ENCODE measurements at regions not wholly inside any gene's neighbourhood (a gene's known extent, or its start where the extent isn't known, plus 50 kb on each side); places are given as distances from the start of the nearest gene placed in this dataset.
"Not testable (repeated sequence)": the region's sequence is repeated elsewhere in the genome, so short reads cannot be mapped to it uniquely, and the experiment has no call there.

DNA sequence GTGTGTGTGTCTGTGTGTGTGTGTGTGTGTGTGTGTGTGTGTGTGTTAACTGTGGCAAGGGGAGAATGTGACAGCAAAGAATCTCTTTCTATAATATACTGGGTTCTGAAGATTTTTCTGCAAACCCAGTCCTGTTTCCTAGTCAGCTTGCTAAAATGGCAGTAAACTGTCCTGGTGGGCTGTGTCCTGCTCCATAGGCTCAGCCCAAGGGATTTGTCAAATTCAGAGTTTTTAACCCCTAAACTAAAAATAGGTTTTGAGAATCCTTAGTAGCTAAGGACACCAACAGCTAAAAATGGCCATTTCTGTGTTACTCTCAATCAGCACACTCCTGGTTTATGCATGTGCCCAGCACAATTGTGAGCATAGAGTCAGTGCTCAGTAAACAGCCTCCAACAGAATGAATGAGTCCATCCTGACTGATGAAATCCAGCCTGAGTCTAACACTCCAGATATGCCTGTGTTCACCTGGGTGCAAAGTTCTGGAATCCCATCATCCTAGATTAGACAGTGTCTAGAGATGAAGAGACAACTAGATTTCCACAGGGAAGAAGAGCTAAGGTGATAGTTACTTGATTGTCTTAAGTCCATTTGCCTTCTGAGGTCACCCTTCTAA is 192.6 kb downstream of the TTC6 start:
- DNase-seq = no peak

DNA sequence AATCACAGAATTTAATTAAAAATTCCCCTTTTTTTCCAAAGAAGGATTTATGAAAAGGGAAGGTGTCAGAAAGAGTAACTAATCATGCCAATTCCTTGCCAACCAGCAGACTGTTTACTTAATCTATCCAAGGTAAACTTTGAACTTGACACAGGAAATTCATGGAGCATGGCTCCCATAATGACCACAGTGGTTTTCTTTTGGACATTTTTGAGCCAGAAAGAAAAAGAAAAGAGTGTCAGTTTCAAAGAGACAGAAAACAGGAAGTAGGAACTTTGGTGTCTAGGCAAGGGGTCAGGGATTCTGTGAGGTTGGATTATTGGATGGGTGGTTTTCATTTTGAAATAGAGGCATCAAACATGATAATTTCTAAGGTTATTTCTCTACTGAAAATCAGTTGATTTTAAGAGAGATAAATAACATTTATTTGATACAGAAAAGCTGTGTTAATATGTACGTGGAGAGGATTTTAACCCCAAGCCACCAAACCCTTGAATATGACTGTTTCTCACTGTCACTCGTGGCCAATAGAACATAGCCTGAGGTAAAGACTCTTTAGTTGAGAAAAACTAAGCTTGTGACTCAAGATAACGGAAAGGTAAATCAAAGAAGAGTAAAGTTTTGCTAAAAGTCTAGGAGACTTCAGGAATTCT is 196.1 kb downstream of the TTC6 start:
- no peak for DNase-seq

DNA sequence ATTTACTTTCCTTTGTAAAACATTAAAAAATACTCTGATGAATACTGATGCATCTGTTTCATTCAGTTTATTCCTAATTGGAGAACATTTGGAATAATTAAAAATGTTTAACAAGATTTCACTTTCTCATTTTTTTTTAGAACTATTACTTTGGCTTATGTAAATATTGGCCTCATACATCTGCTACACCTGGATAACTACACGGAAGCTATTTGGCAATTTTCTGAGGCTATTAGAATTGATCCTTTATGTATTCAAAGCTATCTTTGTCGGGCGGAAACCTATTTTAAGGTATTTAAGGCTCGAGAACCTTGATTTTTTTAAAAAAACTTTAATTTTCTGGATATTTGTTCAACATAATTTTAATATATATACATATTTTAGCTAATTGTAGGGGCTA is 196.7 kb downstream of the TTC6 start:
- DNase-seq = no peak

DNA sequence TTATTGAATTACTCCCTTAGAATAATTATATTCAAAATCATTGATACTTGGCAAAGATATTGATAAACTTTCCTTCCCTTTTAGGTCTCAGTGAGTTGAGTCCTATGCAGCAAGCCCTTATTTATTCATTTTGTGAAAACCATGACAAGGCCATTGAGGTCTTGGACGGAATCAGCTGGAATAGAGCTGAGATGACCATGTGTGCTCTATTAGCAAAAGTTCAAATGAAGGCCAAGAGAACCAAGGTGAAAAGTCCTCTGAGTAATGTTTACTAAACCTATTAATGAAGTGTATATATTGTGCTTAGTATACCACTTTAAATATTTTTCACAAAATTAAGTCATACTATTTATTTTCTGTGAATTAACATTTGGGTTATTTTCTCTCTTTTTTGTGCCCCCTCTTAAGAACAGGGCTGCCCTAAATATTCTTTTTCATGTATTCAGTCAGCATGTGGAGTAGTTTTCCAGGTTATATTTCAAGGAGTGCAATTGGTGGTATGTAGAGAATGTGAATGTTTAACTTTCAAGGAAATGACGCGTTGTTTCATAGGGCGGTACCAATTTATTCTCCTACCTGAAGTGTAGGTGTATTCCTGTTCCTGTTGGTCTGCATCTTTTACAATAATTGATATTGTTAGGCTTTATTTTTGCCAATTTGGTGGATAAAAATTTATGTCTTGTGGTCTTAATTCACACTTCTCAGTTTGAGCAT is 201.4 kb downstream of the TTC6 start:
- DNase-seq = no peak

DNA sequence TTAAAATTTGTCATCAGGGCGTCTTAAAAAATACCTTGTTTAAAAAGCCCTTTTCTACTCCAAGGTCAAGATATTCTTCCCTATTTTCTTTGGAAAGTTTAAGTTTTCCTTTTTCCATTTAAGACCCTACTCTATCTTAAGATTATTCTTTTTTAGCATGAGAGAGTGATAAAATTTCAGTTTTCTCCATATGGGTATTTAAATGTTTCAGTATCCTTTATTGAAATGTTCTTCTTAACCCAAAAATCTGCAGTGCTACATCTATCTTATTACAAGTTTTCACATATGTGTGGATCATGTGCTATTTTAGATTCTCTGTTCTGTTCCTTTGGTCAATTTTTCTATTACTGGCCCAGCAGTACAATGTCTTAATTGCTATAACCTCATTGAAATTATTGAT is 202.2 kb downstream of the TTC6 start:
- DNase-seq = no peak

DNA sequence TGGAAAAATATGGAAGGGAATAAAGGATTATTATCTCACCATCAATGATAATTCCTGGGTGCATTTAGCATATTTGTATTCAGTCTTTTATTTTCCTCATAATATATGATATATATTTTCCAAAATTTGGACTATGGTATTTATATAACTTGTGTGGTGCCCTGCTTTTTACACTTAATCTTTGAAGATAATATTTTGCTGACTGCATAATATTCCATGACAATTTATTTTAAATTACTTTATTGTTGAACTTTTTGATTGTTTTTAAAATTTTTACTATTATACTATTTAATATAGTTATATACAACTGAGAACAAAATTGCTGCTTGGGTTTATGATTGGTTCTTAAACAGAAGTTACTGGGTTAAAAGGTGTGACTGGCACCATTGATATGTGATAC is 212.3 kb downstream of the TTC6 start:
- DNase-seq = no peak

DNA sequence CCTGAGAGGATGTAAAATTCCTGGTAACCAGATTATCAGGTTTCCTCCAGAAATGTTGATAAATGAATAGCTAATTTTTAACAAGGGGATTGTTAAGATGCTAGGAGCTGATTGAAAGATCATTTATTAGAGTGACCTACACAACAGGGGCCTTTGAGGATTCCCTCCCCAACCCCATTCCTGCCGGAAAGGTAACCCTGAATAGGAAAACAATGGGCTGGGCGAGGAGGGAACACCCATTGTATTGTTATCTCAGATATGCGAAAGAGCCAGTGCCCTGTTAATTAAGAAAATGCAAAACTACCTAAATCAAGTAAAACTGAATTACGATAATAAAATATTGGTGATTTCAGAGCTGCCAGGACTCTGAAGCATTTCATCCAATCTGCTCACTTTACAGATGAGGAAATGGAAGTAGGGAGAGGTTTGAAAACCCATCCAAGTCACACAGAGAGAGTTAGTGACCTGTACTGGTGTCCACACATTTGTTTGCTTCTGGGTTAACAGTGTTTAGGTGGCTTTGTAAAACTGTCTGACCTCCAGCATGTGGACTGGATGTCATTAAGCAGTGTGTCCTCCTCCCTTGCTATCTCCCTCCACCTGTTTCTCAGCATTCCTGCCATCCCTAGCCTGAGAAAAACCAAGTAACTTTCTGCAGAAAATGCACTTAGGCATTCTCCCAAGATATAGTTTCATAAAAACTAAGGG is 214.8 kb downstream of the TTC6 start:
- DNase-seq = no peak

DNA sequence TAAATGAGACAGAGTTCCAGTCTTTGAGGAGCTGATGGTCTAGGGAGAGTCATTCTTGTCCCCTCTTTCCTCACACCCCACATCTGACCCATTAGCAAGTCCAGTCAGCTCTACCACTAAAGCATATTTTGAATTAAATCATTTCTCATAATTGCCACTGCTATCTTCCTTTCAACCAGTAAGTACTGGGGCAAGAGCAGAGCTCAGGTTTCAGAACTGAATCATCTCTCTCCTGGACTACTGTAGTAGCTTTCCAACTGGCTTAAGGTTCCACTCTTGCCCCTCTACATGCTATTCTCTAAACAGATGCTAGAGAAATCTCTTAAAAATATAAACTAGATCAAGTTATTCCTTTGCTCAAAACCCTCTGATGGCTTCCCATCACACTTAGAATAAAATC is 218.3 kb downstream of the TTC6 start:
- no peak for DNase-seq

DNA sequence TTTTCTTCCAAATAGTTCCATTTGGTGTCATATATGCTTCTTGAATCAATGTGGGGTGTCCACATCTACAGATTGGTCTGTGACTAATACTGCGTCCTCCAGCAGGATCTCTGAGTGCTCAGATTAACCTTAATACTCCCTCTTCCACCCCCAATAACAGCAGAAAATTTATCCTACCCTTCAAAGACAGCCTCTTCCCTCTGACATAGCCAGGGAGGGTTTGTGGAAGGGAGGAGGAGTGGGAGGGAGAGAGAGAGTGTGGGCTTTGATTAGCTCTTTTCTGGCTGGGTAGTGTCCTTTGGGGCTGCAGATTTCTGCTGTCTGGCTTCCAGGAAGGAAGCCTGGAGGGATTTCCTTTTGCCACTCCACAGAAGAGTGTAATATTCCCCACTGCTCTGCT is 220.7 kb downstream of the TTC6 start:
- DNase-seq = no peak

DNA sequence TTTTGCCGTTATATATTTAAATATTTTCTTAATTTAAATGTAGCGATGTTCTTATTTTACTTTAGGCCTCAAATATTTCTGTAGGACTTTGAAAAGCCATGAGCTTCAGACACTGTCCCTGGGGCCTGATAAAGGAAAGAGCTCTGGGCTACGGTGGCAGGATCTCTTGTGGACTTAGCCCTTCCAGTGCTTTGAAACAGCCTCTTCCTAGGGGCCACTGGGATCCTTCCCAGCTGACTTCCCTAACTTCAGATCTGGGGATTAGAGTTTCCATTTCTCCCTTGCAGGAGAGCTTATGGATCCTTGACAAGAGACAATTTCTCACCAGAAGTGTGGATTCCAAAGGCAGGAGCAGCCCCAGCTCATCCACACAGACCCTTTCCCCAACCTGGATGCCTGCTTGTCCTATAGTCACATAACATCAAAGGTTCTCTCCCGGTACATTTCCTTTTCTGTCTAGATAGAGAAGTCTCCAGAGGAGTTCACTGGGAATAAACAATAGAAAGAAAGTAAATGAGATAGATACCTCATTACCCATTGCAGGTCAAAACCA is 221.4 kb downstream of the TTC6 start:
- no peak for DNase-seq

DNA sequence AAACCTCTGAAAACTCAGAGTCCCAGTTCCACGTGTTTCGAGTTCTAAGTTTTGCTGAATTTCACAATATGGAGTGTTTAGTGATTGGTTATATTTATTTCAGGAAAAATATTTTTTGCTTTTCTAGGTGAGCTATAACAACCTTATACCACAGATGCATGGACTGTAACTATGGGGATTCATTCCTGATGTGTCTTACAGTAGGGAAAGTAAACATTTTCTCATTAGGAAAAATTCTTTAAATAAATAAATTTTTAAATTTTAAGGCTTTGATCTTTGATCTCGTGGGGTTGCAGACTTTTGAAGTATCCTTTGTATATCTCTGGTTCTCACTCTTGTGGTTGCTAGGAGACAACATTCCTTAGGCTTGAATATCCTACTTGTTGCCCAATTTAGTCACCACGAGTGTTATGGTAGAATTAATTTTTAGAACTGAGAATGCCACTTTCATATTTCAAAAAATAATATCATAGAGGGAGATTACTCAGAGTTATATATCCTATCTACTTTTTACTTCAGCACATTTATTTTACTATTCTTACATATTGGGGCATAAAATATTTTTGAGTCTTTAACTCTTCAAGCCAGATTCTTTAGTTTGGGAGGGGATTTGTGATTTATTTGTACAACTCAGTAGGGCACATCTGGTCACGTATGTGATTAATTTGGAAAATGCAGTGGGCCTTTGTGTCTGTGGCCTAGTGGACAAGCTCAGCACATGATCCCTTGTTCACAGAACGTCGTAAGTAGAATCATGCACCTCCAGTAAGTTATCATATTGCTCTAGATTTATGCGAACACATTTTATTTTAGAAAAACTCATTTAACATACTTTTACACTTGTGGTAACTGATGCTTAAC is 224.0 kb downstream of the TTC6 start:
- DNase-seq = no peak

DNA sequence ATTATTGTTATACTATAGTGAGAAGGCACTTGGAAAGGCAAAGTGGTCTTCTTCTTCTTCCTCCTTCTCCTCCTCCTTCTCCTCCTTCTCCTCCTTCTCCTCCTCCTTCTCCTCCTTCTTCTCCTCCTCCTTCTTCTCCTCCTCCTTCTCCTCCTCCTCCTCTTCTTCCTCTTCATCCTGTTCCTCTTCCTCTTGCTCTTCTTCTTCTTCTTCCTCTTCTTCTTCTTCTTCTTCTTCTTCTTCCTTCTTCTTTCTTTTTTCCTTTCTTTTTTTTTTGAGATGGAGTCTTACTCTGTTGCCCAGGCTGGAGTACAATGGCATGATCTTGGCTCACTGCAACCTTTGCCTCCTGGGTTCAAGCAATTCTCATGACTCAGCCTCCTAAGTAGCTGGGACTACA is 225.4 kb downstream of the TTC6 start:
- DNase-seq = not testable (repeated sequence)

DNA sequence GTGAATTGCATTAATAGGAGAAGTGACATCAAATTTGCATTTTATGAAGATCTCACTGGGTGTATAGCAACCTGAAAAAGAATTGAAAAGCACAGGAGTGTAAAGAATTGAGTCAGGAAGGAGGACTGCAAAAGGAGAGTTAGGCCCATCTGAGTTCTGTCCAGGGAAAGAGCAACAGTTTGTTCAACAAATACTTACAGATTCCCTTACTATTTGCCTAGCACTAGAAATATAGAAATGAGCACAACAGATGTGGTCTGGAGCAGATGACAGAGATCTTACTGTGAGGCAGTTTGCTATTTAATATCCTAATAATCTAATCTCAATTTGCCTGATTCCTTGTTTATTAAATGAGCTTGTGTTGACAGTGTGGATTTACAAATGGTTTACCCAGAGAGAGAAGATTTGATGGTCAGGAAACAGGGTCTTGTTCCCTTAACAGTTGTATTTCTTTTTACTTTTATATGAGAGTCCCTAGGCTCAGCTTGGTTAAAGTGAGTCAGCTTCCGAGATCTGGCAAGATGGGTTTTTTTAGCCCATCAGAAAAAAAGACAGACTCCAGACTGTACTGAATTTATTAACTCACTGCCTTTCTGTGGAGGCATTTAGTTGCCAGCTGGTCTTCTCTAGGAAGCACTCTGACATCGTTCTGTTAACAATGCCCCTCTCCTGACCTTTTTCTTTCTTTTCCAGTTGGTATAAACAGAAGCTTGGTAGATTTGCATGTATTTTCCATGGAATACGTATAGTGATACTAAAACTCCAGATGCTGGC is 229.7 kb downstream of the TTC6 start:
- no peak for DNase-seq

DNA sequence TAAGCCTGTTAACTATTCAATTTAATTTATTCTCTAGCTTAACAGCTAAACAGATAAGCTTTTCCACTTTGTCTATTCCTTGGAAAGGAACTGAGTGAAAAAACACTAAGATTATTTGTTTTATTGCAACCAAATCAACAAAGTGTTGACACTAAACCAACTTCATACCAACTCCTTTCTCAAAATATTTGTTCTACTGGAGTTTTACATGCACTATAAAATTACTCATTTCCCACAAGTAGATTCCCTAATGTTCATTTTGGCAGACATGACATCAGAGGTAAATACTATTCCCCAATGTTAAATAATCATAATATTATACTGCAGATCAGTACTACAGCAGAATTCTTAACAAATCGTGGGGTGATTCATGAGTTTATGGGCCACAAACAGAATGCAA is 231.4 kb downstream of the TTC6 start:
- DNase-seq = no peak

DNA sequence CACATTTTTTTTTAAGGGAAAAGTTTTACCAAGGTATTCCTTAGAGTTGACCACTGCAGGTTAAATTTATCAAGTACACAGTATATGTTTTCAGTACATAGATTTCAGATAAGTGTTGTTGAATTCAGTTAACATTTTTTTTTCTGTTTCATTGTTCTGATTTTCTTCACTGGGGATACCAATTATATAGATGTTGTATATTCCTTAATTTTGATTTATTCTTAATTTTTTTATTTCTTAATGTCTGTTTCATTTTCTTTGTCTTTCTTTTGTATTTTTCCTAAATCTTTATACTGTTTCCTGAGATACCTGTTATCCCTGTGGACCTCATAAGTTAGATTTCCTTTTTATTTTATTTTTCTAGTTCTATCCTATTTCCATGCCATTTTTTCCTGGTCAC is 234.8 kb downstream of the TTC6 start:
- DNase-seq = no peak

DNA sequence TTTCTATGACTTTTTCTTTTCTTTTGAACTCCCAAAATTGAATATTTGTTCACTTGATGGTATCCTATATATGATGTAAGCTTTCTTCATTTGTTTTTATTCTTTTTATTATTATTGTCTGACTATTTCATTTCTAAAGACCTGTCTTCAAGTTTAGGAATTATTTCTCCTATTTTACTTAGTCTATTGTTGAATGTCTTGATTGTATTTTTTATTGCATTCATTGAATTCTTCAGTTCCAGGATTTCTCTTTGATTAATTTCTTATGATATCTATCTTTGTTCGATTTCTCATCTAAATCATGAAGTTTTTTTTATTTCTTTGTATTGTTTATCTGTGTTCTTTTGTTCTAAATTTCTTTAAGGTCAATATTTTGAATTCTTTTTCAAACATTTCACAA is 238.8 kb downstream of the TTC6 start:
- DNase-seq = no peak

DNA sequence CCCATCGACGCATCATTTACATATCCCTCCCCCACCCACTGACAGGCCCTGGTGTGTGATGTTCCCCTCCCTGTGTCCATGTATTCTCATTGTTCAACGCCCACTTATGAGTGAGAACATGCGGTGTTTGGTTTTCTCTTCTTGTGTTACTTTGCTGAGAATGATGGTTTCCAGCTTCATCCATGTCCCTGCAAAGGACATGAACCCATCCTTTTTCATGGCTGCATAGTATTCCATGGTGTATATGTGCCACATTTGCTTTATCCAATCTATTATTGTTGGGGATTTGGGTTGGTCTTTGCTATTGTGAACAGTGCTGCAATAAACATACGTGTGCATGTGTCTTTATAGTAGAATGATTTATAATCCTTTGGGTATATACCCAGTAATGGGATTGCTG is 243.3 kb downstream of the TTC6 start:
- DNase-seq = not testable (repeated sequence)

DNA sequence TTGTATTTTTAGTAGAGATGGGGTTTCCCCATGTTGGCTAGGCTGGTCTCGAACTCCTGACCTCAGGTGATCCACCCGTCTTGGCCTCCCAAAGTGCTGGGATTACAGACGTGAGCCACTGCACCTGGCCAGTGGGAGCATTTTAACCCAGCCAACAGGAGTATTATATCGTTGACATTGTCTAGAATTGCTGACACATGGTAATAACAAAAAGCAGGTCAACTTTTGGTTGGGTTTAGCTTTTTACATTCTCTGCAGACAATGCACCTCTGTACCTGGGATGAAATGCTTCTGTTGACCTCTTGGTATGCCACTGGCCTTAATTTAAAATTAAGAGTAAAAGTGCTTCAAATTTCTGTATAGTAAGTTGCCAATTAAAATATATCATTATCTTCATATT is 245.6 kb downstream of the TTC6 start:
- DNase-seq = not testable (repeated sequence)

DNA sequence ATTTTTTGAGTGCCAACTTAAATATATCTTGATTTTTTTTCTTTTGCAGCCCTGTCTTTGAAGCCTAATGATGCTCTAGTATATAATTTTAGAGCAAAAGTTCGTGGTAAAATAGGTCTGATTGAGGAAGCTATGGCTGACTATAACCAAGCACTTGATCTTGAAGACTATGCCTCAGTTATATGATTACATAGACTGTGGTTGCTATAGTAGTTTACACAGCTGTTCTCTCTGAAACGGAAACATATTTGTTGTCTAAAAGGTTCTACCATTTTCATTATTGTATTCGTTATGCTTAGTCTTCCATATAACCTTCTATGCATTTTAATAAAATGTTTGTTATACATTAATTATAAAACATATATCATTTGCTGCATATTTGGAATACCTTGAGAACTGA is 246.7 kb downstream of the TTC6 start:
- DNase-seq = no peak

DNA sequence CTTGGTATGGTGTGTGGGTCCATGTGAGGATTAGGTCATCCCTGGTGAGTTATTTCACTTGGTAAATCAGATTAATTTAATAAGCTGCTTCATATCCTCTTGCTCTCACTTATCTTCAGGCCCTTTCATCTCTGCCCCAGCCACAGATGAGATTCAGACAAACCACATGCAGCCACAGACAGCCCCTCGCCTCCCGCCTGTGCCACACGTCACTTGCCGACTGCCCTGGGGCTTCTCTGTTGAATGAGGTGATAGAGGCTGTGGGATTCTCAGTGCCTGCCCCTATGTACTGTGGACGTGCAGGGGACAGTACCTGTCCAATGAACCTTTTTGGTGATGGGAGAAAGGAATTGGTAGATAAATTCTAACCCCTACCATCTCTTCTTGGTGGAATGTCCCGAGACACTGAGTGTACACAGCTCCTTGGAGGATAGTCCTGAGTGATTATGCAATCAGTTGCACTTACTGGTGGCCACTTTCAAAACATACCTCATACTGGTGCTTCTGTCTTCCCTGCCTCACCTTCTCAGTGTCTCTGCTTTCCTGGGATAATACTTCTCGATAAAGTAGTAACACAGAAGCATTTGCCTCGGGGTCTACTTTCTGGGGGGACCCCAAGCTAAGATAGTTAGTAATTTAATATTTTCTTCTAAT is 248.7 kb downstream of the TTC6 start:
- no peak for DNase-seq

DNA sequence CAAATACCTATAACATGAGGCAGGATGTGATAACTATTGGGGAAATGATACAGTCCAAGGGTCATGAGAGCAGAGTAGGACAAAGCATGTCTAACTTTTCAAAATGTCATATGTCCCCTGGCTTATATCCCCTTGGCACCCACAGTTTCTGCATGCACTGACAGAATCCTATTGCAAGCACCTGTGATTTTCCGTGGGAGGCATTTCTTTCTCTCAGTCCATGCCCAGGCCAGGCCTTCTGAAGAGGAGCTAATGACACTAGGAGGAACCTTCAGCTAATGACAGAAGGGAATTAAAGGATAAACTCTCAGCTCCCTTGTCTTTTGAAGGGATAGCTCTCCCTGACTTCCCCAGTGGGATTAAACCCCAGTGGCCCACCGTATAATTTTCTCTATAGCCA is 249.2 kb downstream of the TTC6 start:
- no peak for DNase-seq

Measured in activated T-cell treated with anti-CD3 and anti-CD28 coated beads for 4 hours (primary cell).